ENCODE measurements at regions not wholly inside any gene's neighbourhood (a gene's known extent, or its start where the extent isn't known, plus 50 kb on each side); places are given as distances from the start of the nearest gene placed in this dataset.
"Not testable (repeated sequence)": the region's sequence is repeated elsewhere in the genome, so short reads cannot be mapped to it uniquely, and the experiment has no call there.

DNA sequence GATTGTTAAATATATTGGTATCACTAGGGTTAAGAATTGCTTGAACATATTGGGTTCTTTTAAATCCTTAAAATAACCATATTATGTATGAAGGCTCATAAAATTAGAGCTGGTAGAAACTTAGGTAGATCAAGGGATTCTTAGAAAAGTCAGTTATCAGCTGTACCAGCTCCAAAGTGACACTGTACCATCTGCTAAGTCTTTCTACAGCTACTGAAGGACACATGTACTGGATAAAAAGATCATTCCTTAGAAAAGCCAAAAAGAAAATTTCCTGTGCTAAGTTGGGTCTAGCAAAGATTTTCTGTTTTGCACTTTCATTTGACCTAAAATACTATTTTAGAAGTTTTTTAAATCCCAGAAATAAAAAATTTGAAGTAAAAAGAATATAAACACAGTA, 130.4 kb downstream of the CD164 start:
- Histone ChIP-seq H3K36me3 (no peaks in the 10 kb centered on the region), H3K4me3 (no peak overlapping the region), H3K9me3 (no peaks in the 10 kb centered on the region), H3K27me3 (no peaks in the 10 kb centered on the region), H3K27ac (peak overlapping the region; percentile 24 to 51 (median 36)), H3K4me1 (peaks cover 10 to 44% (median 35%) of the 10 kb centered on the region in 4 donors)
- in situ Hi-C loops (cut with MboI; ENCODE audit: low pct_ligation_motif_present in 1 of 4, low pct_unique_long_range_greater_than_20kb in 1 of 4, low sequenced_read_pairs in 3 of 4): no loop called here
- intact Hi-C loops (cut with DNase I; ENCODE audit: low total_unique reads): loop anchor here (10.0 kb wide), 1 partner anchor 1083 kb away; no protein-coding TSS in a partner anchor
- no peak for TF ChIP-seq EP300 (IDR thresholded peaks at IDR 0.05; ENCODE audit: low read depth)
- TF ChIP-seq POLR2AphosphoS5 (IDR thresholded peaks at IDR 0.05): no peak
- TF ChIP-seq, protein P1, sequence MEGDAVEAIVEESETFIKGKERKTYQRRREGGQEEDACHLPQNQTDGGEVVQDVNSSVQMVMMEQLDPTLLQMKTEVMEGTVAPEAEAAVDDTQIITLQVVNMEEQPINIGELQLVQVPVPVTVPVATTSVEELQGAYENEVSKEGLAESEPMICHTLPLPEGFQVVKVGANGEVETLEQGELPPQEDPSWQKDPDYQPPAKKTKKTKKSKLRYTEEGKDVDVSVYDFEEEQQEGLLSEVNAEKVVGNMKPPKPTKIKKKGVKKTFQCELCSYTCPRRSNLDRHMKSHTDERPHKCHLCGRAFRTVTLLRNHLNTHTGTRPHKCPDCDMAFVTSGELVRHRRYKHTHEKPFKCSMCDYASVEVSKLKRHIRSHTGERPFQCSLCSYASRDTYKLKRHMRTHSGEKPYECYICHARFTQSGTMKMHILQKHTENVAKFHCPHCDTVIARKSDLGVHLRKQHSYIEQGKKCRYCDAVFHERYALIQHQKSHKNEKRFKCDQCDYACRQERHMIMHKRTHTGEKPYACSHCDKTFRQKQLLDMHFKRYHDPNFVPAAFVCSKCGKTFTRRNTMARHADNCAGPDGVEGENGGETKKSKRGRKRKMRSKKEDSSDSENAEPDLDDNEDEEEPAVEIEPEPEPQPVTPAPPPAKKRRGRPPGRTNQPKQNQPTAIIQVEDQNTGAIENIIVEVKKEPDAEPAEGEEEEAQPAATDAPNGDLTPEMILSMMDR (IDR thresholded peaks at IDR 0.05): no peak
- no peak for TF ChIP-seq POLR2A (IDR thresholded peaks at IDR 0.05)
- DNase-seq: no peak

DNA sequence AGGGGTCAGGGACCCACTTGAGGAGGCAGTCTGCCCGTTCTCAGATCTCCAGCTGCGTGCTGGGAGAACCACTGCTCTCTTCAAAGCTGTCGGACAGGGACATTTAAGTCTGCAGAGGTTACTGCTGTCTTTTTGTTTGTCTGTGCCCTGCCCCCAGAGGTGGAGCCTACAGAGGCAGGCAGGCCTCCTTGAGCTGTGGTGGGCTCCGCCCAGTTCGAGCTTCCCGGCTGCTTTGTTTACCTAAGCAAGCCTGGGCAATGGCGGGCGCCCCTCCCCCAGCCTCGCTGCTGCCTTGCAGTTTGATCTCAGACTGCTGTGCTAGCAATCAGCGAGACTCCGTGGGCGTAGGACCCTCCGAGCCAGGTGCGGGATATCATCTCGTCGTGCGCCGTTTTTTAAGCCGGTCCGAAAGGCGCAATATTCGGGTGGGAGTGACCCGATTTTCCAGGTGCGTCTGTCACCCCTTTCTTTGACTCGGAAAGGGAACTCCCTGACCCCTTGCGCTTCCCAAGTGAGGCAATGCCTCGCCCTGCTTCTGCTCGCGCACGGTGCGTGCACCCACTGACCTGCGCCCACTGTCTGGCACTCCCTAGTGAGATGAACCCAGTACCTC, 131.6 kb downstream of the CD164 start:
- H3K4me3 ChIP-seq; H3K27me3 ChIP-seq; in situ Hi-C loops (cut with MboI; ENCODE audit: low pct_ligation_motif_present in 1 of 4, low pct_unique_long_range_greater_than_20kb in 1 of 4, low sequenced_read_pairs in 3 of 4); H3K9me3 ChIP-seq; H3K27ac ChIP-seq; DNase-seq; H3K36me3 ChIP-seq: not testable (repeated sequence)
- intact Hi-C loops (cut with DNase I; ENCODE audit: low total_unique reads): loop anchor here (10.0 kb wide), 1 partner anchor 1084 kb away; no protein-coding TSS in a partner anchor
- peaks cover 10 to 32% (median 29%) of the 10 kb centered on the region in 4 donors for H3K4me1 ChIP-seq
- 90 to 95% methylated on average over 2 to 19 of the region's 32 CpGs for WGBS, 2 donors (ENCODE audit: low coverage in 1 of 2)

DNA sequence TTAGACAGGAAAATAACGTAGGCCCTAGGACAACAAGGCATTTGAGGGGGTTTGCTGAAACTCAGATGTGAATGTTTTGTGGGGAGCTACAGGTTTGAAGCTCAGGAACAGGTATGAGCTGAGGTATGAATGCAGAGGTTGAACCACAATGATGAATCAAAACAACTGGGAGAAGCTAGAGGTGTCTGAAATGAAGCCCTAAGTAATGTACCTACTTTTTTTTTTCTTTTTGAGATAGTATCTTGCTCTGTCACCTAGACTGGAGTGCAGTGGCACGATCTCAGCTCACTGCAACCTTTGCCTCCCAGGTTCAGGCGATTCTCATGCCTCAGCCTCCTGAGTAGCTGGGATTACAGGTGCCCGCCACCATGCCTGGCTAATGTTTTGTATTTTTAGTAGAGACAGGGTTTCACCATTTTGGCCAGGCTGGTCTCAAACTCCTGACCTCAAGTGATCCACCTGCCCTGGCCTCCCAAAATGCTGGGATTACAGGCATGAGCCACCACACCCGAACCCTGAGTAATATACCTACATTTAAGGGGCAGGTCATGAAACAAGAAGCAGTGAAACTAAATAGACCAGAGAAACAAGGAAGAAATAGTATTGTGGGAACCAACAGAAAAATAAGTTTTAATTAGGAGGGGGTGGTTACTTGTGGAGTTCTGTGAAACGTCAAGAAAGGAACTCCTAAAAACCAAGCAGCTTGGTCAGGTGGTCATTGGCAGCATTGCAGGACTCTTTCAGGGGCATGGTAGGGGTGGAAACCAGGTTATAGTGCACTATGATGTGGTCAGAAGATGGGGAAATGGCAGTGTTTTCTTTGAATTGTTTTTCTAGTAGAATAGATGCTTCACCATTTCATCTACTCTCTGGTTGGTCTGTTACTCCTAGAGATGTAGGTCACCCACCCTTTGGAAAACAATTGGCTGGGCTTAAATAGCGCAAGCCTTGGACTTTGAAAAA, 138.1 kb downstream of the CD164 start:
- TF ChIP-seq POLR2A (IDR thresholded peaks at IDR 0.05) (no peak), POLR2AphosphoS5 (IDR thresholded peaks at IDR 0.05) (no peak), EP300 (IDR thresholded peaks at IDR 0.05; ENCODE audit: low read depth) (no peak)
- TF ChIP-seq, protein P1 (IDR thresholded peaks at IDR 0.05): no peak
- 80% methylated on average over 5 to 7 of the region's 7 CpGs for WGBS, 2 donors (ENCODE audit: low coverage in 1 of 2)
- H3K4me1 ChIP-seq: peaks cover 0 to 9% (median 2%) of the 10 kb centered on the region in 4 donors
- no peak for DNase-seq
- no peak overlapping the region for H3K27ac ChIP-seq
- no peak overlapping the region for H3K4me3 ChIP-seq
- no peaks in the 10 kb centered on the region for H3K9me3 ChIP-seq
- intact Hi-C loops (cut with DNase I; ENCODE audit: low total_unique reads) (loop anchor here (5.0 kb wide), 1 partner anchor 1963 kb away; no protein-coding TSS in a partner anchor), in situ Hi-C loops (cut with MboI; ENCODE audit: low pct_ligation_motif_present in 1 of 4, low pct_unique_long_range_greater_than_20kb in 1 of 4, low sequenced_read_pairs in 3 of 4) (no loop called here)
- no peaks in the 10 kb centered on the region for H3K36me3 ChIP-seq
- no peaks in the 10 kb centered on the region for H3K27me3 ChIP-seq

DNA sequence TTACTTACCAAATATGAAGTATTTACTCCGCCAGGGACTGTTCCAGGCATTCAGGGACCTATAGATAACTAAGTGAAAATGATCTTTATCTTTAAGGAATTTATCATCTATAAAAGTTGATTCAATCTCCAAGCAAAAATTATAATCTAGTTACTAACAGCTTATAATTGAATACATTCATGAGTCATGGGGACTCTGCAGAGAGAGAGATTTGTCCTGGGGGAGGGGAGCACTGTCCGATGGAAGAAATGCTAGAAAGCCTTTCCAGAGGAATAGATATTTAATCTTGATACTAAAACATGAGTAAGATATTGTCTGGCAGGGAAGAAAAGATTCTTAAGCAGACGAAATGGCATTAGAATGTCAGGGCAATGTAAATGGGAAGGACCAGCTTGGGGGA, 139.3 kb downstream of the CD164 start:
- Histone ChIP-seq H3K9me3 (no peaks in the 10 kb centered on the region), H3K36me3 (no peaks in the 10 kb centered on the region), H3K4me1 (peaks cover 0 to 13% (median 4%) of the 10 kb centered on the region in 4 donors), H3K4me3 (no peak overlapping the region), H3K27ac (no peak overlapping the region), H3K27me3 (no peaks in the 10 kb centered on the region)
- intact Hi-C loops (cut with DNase I; ENCODE audit: low total_unique reads): loop anchor here (5.0 kb wide), 1 partner anchor 1964 kb away; no protein-coding TSS in a partner anchor
- in situ Hi-C loops (cut with MboI; ENCODE audit: low pct_ligation_motif_present in 1 of 4, low pct_unique_long_range_greater_than_20kb in 1 of 4, low sequenced_read_pairs in 3 of 4): no loop called here
- 82 to 89% methylated on average over 2 to 3 of the region's 3 CpGs for WGBS, 2 donors (ENCODE audit: low coverage in 1 of 2)
- DNase-seq: no peak
- TF ChIP-seq EP300 (IDR thresholded peaks at IDR 0.05; ENCODE audit: low read depth): no peak
- no peak for TF ChIP-seq POLR2AphosphoS5 (IDR thresholded peaks at IDR 0.05)
- TF ChIP-seq, protein P1 (IDR thresholded peaks at IDR 0.05): no peak
- no peak for TF ChIP-seq POLR2A (IDR thresholded peaks at IDR 0.05)
